ENCODE measurements at regions not wholly inside any gene's neighbourhood (a gene's known extent, or its start where the extent isn't known, plus 50 kb on each side); places are given as distances from the start of the nearest gene placed in this dataset.

- TF ChIP-seq EP300 (IDR thresholded peaks at IDR 0.05), result no peak
- TF ChIP-seq CTCF (IDR thresholded peaks at IDR 0.05), result no peak
- no peak for TF ChIP-seq POLR2A (IDR thresholded peaks at IDR 0.05)
- no peak for TF ChIP-seq POLR2AphosphoS5 (IDR thresholded peaks at IDR 0.05)
Observed at GRCh38 chr2:145812165-145812554, 1292.2 kb upstream of the ZEB2 start.

Data from sigmoid colon (tissue), 4 donors.